Spleen (tissue), 7 donors: ENCODE measurements at regions not wholly inside any gene's neighbourhood (a gene's known extent, or its start where the extent isn't known, plus 50 kb on each side); places are given as distances from the start of the nearest gene placed in this dataset.

Source experiments
- POLR2A ChIP-seq, 3 donors: fragments of 450-650 bp; IDR thresholded peaks; one replicate each; pipeline ENCODE4 v1.5.1; 2017; ENCODE audit warnings: antibody characterized with exemption in 3 of 3, mild to moderate bottlenecking in 1 of 3
- TF ChIP-seq, protein P1 (sequence below), 11 experiments: fragments of 200-600 bp in 7 of 11; fragments of 450-650 bp in 4 of 11; sonication (generic) in 4 of 11; IDR thresholded peaks in 8 of 11; conservative IDR thresholded peaks in 3 of 11; 1 replicate in 7 of 11; 2 replicates in 4 of 11; pipeline versions ENCODE4 v1.4.0 to v1.8.0; 2016 to 2021; ENCODE audit warnings: antibody characterized with exemption in 11 of 11, inconsistent platforms in 4 of 11, mild to moderate bottlenecking in 1 of 11
- donor health status: DM: no; HTN: no; CAD: no; lungs with moderate emphysema.
- donor health status: DM: no; HTN: no; CAD: no.
- donor health status: DM: no; HTN: no; CAD: no.

DNA sequence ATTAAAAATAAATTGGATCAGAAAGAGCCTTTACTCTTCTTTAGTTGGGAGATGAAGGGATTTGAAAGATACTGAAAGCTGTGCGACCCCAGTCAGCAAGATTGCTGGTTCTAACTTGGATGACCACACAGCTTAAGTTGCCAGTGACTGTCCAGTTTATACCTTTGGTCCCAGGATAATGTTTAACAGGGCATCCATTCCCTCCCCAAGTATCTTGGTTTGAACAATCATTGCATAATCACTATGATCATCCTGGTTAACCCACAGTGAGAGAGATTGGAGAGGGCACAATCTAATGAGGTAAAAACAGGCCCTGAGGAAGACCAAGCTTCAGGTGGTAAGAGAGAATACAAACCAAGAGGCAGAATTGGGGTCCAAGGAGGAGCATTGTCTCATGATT lies 798.3 kb downstream of the MAFB start:
- TF ChIP-seq POLR2A (IDR thresholded peaks at IDR 0.05), result no peak
- TF ChIP-seq, protein P1, sequence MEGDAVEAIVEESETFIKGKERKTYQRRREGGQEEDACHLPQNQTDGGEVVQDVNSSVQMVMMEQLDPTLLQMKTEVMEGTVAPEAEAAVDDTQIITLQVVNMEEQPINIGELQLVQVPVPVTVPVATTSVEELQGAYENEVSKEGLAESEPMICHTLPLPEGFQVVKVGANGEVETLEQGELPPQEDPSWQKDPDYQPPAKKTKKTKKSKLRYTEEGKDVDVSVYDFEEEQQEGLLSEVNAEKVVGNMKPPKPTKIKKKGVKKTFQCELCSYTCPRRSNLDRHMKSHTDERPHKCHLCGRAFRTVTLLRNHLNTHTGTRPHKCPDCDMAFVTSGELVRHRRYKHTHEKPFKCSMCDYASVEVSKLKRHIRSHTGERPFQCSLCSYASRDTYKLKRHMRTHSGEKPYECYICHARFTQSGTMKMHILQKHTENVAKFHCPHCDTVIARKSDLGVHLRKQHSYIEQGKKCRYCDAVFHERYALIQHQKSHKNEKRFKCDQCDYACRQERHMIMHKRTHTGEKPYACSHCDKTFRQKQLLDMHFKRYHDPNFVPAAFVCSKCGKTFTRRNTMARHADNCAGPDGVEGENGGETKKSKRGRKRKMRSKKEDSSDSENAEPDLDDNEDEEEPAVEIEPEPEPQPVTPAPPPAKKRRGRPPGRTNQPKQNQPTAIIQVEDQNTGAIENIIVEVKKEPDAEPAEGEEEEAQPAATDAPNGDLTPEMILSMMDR (IDR thresholded peaks at IDR 0.05 in 8 of 11, conservative IDR thresholded peaks at IDR 0.05 in 3 of 11), result no peak
